Stimulated activated effector memory CD8-positive, alpha-beta T cell treated with anti-CD3 and anti-CD28 coated beads, Interleukin-12 subunit alpha, Interleukin-12 subunit beta, amount 100 ng/mL, for 72 hours (primary cell): ENCODE measurements at regions not wholly inside any gene's neighbourhood (a gene's known extent, or its start where the extent isn't known, plus 50 kb on each side); places are given as distances from the start of the nearest gene placed in this dataset.
"Not testable (repeated sequence)": the region's sequence is repeated elsewhere in the genome, so short reads cannot be mapped to it uniquely, and the experiment has no call there.

Experiments
- ATAC-seq: fragments of 150-1000 bp; cut with Tn5 transposase; 2 replicates; pipeline ENCODE4 v1.10.0; 2021
- DNase-seq, 2 donors: peaks; one replicate each; pipeline ENCODE4 v3.0.0; 2021 to 2022; ENCODE audit warnings: low spot score in 2 of 2
- H3K27ac Mint-ChIP-seq: one replicate; pipeline ENCODE4 v1.8.0; 2022; ENCODE audit warnings: mild to moderate bottlenecking, mixed read lengths
- H3K36me3 Mint-ChIP-seq: one replicate; pipeline ENCODE4 v1.8.0; 2022; ENCODE audit warnings: mild to moderate bottlenecking, mixed read lengths
- H3K4me1 Mint-ChIP-seq: one replicate; pipeline ENCODE4 v1.8.0; 2022; ENCODE audit warnings: mixed read lengths
- H3K4me3 Mint-ChIP-seq: one replicate; pipeline ENCODE4 v1.8.0; 2022; ENCODE audit warnings: mild to moderate bottlenecking, mixed read lengths
- H3K9me3 Mint-ChIP-seq: one replicate; pipeline ENCODE4 v1.8.0; 2022; ENCODE audit warnings: mixed read lengths

DNA sequence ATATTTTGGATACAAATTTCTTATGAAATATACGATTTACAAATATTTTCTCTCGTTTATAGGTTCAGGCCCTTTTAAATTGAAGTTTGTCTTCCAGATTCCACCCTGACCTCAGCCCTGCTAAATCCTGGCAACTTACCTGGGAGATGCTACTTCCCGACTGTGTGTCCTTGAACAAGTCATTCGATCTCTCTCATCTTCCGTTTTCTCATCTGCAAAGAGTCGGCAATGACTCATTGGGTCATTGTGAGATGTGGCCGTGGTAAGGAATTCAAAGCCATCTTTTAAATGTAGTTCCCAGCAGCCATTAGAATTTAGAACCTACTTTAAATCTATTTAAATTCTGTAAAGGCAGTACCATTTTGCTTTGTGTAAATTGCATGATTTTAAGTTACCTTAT is 72.5 kb downstream of the LHX2 start:
- Mint-ChIP-seq H3K9me3 (peaks cover 3% of the 10 kb centered on the region), H3K4me3 (no peak overlapping the region), H3K27ac (no peak overlapping the region), H3K4me1 (no peaks in the 10 kb centered on the region), H3K36me3 (no peaks in the 10 kb centered on the region)
- ATAC-seq (no peak), DNase-seq (no peak)

DNA sequence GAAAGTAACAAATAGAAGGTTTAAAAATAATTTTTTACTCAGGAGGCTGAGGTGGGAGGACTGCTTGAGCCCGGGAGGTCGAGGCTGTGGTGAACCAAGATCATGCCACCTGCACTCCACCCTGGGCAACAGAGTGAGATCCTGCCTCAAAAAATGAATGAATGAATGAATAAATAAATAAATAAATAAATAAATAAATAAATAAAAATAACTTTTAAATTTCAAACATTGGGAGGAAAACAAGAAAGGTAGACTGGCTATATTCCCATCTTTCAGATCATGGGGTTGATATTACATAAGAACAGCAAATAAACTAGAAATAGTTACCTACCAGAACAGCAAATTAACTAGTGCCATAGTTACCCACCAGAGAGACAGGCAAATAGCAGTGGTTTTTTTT is 75.7 kb downstream of the LHX2 start:
- Mint-ChIP-seq H3K4me1 (no peaks in the 10 kb centered on the region), H3K9me3 (peaks cover 3% of the 10 kb centered on the region), H3K36me3 (no peaks in the 10 kb centered on the region), H3K4me3 (no peak overlapping the region), H3K27ac (no peak overlapping the region)
- ATAC-seq: no peak
- no peak for DNase-seq

DNA sequence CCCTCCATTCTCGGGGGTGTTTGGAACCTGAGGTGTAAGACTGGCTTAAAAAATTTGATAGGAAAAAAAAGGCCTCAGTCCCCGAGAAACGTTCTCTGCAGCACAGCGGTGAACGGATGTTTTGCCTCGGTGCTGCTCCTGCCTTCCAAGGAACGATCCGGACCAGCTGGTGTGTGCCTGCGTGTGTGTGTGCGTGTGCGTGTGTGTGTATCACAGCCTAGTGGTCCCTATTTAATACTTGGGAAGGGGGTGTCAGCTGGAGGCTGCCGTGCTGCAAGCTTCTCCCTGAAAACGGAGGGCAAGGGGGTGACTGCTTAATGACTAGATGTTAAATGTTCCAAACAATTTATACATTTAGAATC is 76.9 kb downstream of the LHX2 start:
- Mint-ChIP-seq H3K9me3 (peaks cover 3% of the 10 kb centered on the region), H3K36me3 (no peaks in the 10 kb centered on the region), H3K4me3 (no peak overlapping the region), H3K27ac (no peak overlapping the region), H3K4me1 (no peaks in the 10 kb centered on the region)
- ATAC-seq (no peak), DNase-seq (no peak)

DNA sequence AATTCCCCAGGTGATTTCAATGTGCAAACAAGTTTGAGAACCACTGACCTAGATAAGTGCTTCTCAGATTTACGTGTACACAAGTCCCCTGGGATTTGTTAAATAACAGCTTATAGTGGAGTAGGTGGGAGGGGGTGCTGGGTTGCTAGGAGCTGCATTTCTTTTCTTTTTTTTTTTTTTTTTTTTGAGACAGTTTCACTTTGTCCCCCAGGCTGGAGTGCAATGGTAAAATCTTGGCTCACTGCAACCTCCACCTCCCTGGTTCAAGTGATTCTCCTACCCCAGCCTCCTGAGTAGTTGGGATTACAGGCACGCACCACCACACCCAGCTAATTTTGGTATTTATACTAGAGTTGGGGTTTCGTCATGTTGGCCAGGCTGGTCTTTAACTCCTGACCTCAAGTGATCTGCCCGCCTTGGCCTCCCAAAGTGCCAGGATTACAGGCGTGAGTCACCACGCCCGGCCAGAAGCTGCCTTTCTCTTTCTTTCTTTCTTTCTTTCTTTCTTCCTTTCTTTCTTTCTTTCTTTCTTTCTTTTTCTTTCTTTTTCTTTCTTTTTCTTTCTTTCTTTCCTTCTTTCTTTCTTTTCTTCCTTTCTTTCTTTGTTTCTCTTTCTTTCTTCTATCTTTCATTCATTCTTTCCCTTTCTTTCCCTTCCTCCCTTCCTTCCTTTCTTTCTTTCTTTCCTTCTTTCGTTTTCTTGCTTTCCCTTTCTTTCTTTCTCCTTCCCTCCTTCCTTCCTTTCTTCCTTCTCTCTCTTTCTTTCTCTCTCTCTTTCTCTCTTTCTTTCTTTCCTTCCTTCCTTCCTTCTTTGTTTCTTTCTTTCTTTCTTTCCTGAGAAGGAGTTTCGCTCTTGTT is 78.3 kb downstream of the LHX2 start:
- not testable (repeated sequence) for H3K4me3 Mint-ChIP-seq, H3K36me3 Mint-ChIP-seq, H3K4me1 Mint-ChIP-seq, H3K27ac Mint-ChIP-seq, H3K9me3 Mint-ChIP-seq, DNase-seq
- ATAC-seq: peak; percentile 42

DNA sequence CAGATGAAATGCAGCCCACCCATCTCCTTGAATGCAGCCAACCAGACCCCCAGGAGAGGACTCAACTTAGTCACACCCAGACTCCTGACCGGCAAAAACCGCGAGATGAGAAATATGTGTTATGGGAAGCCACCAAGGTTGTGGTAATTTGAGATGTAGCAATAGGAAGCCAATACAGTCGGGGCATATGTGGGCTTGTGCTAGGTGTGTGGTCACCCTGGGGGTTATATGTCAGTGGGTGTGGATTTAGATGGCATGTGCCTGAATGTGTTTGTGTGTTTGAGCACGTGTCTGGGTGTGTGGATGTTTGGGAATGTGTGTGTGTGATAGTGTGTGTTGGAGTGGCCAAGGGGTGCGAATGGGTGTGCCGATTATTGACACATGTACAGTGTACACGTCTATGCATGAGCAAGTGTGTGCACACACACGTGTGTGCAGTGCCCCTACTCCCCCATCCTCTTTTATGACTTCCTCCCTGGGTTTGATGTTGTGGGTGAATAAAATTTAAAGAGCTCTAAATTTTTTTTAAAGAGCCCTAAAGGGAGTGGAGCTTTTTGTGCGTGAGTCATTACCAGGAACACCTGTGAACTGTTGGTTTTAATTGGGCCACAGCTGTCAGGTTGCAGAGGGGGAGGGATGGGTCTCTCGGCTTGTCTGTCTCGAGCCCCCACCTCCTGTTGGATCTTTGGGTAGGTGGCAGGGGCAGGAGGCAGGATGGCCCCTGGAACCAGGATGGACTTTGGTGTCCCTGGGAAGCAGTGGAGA is 86.8 kb downstream of the LHX2 start:
- Mint-ChIP-seq H3K4me1 (peaks cover 11% of the 10 kb centered on the region), H3K9me3 (no peaks in the 10 kb centered on the region)
- no peak for ATAC-seq

DNA sequence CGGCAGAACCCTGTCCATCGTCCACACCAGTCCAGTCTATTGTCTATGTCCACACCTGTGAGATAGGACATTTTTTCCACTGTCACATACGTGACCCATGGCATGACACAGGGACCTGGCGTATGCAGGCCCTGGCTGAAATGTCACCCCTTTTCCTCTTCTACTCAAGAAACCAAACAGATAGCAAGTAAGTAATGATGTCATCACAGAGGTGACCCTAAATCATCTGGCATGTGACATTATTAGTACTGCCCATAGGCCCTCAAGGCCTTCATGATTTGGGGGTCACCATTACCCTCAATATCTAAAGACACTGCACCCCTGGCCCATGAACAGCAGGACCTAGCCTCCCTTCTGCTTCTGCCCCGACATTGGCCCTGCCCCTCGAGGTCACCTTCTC is 88.3 kb downstream of the LHX2 start:
- peaks cover 11% of the 10 kb centered on the region for H3K4me1 Mint-ChIP-seq
- H3K9me3 Mint-ChIP-seq: no peaks in the 10 kb centered on the region
- H3K27ac Mint-ChIP-seq: no peak overlapping the region
- no peaks in the 10 kb centered on the region for H3K36me3 Mint-ChIP-seq
- ATAC-seq (no peak), DNase-seq (no peak)
- H3K4me3 Mint-ChIP-seq: no peak overlapping the region

More for the DNA sequence above, 86.8 kb downstream of the LHX2 start:
- no peak overlapping the region for H3K27ac Mint-ChIP-seq
- no peaks in the 10 kb centered on the region for H3K36me3 Mint-ChIP-seq
- H3K4me3 Mint-ChIP-seq: no peak overlapping the region
- DNase-seq: no peak

DNA sequence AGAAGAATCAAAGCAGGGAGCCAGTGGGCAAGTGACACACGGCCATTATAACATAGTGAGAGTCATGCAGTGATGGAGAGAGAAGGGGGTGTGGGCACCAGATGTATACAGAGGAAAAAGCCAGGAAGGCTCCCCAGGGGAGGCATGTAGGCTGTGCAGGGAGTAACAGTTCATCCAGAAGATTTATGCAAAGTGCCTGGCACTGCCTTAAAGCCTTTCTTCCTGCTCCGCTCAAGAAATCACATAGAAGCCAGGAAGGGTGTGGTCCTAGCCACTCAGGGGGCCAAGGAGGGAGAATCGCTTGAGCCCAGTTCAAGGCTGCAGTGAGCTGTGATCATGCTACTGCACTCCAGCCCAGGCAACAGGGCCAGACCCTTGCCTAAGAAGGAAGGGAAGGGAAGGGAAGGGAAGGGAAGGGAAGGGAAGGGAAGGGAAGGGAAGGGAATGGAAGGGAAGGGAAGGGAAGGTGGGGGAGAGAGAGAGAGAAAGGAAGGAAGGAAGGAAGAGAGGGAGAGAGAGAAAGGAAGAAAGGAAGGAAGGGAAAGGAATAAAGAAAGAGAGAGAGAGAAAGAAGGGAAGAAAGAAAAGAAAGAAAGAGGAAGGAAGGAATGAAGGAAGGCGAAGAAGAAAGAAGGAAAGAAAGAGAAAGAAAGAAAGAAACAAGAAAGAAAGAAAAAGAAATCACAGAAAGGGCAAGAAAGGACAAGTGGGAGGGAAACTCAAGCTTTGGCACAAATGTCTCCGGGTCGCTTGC is 89.8 kb downstream of the LHX2 start:
- no peak for ATAC-seq
- Mint-ChIP-seq H3K9me3 (no peaks in the 10 kb centered on the region), H3K36me3 (no peaks in the 10 kb centered on the region), H3K27ac (no peak overlapping the region), H3K4me3 (no peak overlapping the region), H3K4me1 (peaks cover 11% of the 10 kb centered on the region)
- DNase-seq: no peak

DNA sequence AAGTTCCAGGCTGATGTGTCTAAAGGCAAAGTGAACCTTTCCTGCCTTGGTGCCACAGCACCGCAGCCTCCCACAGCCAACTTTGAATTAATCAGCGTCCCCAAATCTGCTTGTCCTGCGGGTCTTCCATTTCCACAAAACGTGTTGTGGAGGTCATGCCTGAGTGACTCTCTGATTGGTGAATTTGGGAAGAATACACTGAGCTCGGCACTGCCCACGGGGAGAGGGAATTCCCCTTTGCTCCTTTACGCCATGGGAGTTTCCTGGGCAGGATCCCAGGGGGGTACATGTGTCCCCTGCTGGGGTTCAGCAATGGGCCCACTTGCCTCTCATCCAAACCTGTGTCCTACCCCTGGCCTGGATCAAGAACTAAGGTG is 90.4 kb downstream of the LHX2 start:
- Mint-ChIP-seq H3K36me3 (no peaks in the 10 kb centered on the region), H3K9me3 (no peaks in the 10 kb centered on the region)

DNA sequence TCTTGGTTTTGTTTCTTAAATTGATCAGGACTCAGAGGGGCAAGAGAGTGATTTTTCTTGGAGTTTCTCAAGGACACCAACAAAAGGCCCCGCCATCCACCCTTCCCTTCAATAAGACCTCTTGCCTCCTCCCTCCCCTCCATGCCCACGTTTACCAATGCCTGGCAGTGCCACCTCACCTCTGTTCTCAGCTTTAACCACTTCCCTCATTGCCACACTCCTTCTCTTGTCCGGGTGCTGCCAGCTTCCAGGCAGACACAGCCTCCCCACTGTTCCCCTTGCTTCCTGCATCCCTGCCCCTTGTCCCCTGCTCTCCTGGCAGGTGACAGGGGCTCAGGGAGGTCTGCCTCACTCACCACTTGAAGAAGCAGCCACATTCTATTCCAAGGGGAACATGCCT is 90.8 kb downstream of the LHX2 start:
- Mint-ChIP-seq H3K36me3 (no peaks in the 10 kb centered on the region), H3K4me1 (peaks cover 11% of the 10 kb centered on the region), H3K4me3 (no peak overlapping the region), H3K9me3 (no peaks in the 10 kb centered on the region), H3K27ac (no peak overlapping the region)
- DNase-seq (no peak), ATAC-seq (no peak)

More for the DNA sequence above, 90.4 kb downstream of the LHX2 start:
- H3K4me1 Mint-ChIP-seq: peaks cover 11% of the 10 kb centered on the region
- no peak overlapping the region for H3K4me3 Mint-ChIP-seq
- ATAC-seq: no peak
- DNase-seq: no peak
- no peak overlapping the region for H3K27ac Mint-ChIP-seq

DNA sequence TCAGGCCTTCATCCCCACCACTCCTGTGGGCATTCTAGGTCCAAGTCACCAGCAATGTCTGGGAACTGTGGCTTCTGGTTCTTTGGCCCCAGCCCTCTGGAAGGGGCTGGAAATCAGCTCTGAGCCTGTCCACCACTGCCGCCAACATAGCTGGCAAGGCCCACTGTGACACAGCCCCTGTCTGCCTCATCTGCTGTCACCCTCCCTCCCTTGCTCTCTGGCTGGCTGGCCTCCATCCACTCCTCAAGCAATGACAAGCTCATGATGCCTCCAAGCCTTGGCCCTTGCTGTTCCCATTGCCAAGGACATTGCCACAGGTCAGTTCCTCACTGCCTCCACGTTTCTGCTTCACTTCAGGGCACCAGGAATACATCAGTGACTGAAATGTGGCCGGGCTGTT is 93.7 kb downstream of the LHX2 start:
- H3K4me1 Mint-ChIP-seq: peaks cover 5% of the 10 kb centered on the region
- no peak for DNase-seq
- no peak overlapping the region for H3K4me3 Mint-ChIP-seq
- H3K27ac Mint-ChIP-seq: no peak overlapping the region
- no peak for ATAC-seq
- no peaks in the 10 kb centered on the region for H3K9me3 Mint-ChIP-seq
- H3K36me3 Mint-ChIP-seq: no peaks in the 10 kb centered on the region

DNA sequence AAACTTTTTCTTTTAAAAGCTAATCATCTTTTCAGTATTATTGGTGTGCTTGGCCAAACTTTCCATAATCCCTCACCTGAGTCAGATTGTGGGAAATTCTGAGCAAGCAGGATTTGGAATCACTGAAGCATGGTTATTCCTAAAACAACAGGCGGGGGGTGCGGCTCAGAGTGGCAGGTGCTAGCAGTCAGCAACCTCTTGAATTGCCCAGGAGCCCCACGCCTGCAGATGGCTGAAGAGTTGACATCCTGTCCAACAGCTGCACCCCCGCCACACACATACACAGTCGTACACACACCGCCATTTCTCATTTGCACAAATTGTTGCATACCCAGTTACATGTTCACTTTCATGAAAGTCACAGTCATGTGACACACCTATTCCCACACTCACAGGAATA is 96.6 kb downstream of the LHX2 start:
- H3K4me1 Mint-ChIP-seq: no peaks in the 10 kb centered on the region

DNA sequence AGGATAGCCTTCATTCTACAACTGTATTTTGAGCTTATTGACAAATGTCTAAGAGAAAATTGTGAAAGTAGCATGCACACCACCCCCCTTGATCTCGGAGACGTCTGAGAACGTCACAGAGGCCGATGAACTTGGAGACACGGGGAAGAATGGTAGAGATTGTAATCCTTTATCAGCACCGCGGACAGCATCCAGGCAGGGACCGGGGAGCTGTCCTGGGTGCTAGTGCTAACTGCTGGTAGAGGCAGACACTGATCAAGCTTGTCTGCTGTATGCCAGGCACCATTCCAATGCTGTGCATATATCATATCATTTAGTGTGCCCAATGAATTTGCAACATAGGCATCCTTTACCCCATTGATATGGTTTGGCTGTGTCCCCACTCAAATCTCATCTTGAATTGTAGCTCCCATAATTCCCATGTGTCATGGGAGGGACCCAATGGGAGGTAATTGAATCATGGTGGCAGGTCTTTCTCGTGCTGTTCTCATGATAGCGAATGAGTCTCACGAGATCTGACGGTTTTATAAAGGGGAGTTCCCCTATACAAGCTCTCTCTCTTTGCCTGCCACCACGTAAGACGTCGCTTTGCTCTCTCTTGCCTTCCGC is 98.8 kb downstream of the LHX2 start:
- Mint-ChIP-seq H3K27ac (no peak overlapping the region), H3K4me3 (no peak overlapping the region), H3K9me3 (no peaks in the 10 kb centered on the region), H3K36me3 (no peaks in the 10 kb centered on the region), H3K4me1 (no peaks in the 10 kb centered on the region)
- ATAC-seq (no peak), DNase-seq (peak; percentile 33 to 63)

More for the DNA sequence above, 96.6 kb downstream of the LHX2 start:
- no peak for ATAC-seq
- H3K36me3 Mint-ChIP-seq: no peaks in the 10 kb centered on the region
- no peak overlapping the region for H3K4me3 Mint-ChIP-seq
- no peak for DNase-seq
- H3K27ac Mint-ChIP-seq: no peak overlapping the region
- no peaks in the 10 kb centered on the region for H3K9me3 Mint-ChIP-seq

DNA sequence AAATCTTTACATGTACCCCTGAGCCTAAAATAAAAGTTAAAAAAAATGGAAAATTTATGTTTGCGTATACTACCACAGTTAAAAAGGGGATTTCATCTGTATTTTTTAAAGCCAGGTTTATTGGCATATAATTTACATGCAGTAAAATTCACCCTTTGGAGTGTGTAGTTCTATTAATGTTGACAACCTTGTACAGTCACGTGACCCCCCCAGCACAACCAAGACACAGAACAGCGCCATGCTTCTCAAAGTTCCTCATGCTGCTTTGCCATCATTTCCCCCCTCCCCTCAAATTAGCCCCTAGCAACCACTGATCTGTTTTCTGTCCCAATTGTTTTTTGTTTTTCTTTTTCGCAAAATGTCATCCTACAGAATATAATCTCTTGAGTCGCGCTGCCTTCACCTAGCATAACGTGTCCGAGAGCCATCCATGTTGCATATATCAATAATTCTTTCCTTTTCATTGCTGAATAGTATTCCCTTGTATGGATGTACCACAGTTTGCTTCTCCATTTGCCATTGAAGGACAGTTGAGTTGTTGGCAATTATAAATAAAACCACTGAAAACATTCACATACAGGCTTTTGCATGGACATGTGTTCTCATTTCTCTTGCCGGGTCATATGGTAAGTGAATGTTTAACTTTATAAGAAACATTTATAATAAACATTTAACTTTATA is 105.3 kb downstream of the LHX2 start:
- no peaks in the 10 kb centered on the region for H3K36me3 Mint-ChIP-seq
- no peak overlapping the region for H3K4me3 Mint-ChIP-seq
- H3K4me1 Mint-ChIP-seq: no peaks in the 10 kb centered on the region
- ATAC-seq (no peak), DNase-seq (no peak)
- no peaks in the 10 kb centered on the region for H3K9me3 Mint-ChIP-seq
- no peak overlapping the region for H3K27ac Mint-ChIP-seq

DNA sequence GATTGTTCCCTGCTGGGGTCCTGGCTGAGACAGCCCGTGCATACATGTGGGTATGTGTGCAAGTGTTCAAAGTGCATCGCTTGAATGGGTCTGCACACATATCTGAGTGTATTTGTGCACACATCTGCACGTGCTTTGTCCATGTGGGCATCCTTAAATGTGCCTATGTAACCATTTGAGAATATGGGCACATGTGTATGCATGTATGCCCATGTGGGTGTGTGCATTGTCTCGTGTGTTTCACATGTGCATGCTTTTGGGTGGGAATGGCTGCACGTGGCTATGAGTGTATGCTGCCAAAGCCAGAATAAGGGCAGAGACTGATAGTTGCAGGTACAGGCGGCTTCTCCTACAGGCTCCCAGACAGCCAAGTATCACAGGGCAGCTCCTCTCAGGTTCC is 107.3 kb downstream of the LHX2 start:
- H3K4me3 Mint-ChIP-seq: no peak overlapping the region
- no peaks in the 10 kb centered on the region for H3K36me3 Mint-ChIP-seq
- ATAC-seq: no peak
- H3K9me3 Mint-ChIP-seq: no peaks in the 10 kb centered on the region
- no peak overlapping the region for H3K27ac Mint-ChIP-seq
- H3K4me1 Mint-ChIP-seq: no peaks in the 10 kb centered on the region
- DNase-seq: no peak

DNA sequence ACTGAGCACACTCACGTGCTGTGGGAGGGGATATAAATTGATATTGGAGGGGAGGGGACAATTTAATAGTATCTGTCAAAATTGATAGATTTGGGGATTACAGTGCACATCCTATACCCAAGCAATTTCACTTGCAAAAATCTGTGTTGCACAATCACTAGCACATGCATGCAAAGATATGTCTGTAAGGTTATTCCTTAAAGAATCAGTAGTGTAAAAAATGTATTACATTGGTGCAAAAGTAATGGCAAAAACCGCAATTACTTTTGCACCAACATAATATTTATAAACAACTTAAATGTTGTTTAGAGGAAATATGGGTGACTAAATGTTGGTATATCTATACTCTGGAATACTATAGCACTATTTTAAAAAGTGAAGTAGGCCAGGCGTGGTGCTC is 108.7 kb downstream of the LHX2 start:
- DNase-seq: no peak
- Mint-ChIP-seq H3K4me3 (no peak overlapping the region), H3K9me3 (no peaks in the 10 kb centered on the region), H3K36me3 (peaks cover 4% of the 10 kb centered on the region), H3K27ac (no peak overlapping the region), H3K4me1 (no peaks in the 10 kb centered on the region)
- no peak for ATAC-seq
